A549 (cell line): ENCODE measurements at regions not wholly inside any gene's neighbourhood (a gene's known extent, or its start where the extent isn't known, plus 50 kb on each side); places are given as distances from the start of the nearest gene placed in this dataset.

Experiments used
- ATAC-seq, 2 experiments: fragments of 200-7000 bp in 1 of 2; fragments of >200 bp in 1 of 2; cut with Nextera tagmentation in 1 of 2; cut with Tn5 transposase in 1 of 2; 3 replicates each; pipeline versions ENCODE4 v1.8.0 to v1.9.1; 2018 to 2020; ENCODE audit warnings: mild to moderate bottlenecking in 1 of 2, moderate library complexity in 1 of 2
- CTCF ChIA-PET: fragments of 300-600 bp; sonication (Branson Sonifier 250); formaldehyde crosslinking; extraction: SDS; loops from one replicate; lab custom pipeline; 2021; ENCODE audit warnings: antibody characterized with exemption, inconsistent platforms; lab: Yijun Ruan, JAX
- POLR2A ChIA-PET: fragments of 350-600 bp; formaldehyde crosslinking; extraction: SDS; loops from one replicate; lab custom pipeline; 2021; ENCODE audit warnings: antibody characterized with exemption, inconsistent platforms; lab: Yijun Ruan, JAX
- DNase-seq, 2 experiments: peaks; one replicate each; pipeline versions ENCODE4 v3.0.0 to v3.0.0-alpha.2; 2011 to 2016; ENCODE audit warnings: low read depth in 1 of 2, low spot score in 1 of 2
- FAIRE-seq: peaks from 2 replicates; lab custom pipeline; 2011; peaks lifted over from hg19 to GRCh38; lab: Jason Lieb, UNC
- H3K27ac ChIP-seq, 2 experiments: fragments of >200 bp; sonication (Bioruptor Twin); formaldehyde crosslinking; 3 replicates each; pipeline ENCODE4 v1.5.1; 2016 to 2017
- H3K4me1 ChIP-seq: fragments of >200 bp; sonication (Bioruptor Twin); formaldehyde crosslinking; 3 replicates; pipeline ENCODE4 v1.6.1; 2016
- H3K4me2 ChIP-seq: fragments of >200 bp; sonication (Bioruptor Twin); formaldehyde crosslinking; 3 replicates; pipeline ENCODE4 v1.6.1; 2016
- H3K4me3 ChIP-seq: fragments of >200 bp; sonication (Bioruptor Twin); formaldehyde crosslinking; 3 replicates; pipeline ENCODE4 v1.5.1; 2016
- H3K9me3 ChIP-seq: fragments of >200 bp; sonication (Bioruptor Twin); formaldehyde crosslinking; 3 replicates; pipeline ENCODE4 v1.6.1; 2016
- BCL3 ChIP-seq: fragments of >200 bp; sonication (Bioruptor Twin); formaldehyde crosslinking; IDR thresholded peaks from 3 replicates; pipeline ENCODE4 v1.6.1; 2016
- CBX2 ChIP-seq: fragments of 200-600 bp; sonication (generic); IDR thresholded peaks from 2 replicates; pipeline ENCODE4 v1.6.1; 2016; ENCODE audit warnings: low read depth, mild to moderate bottlenecking, borderline replicate concordance
- CBX8 ChIP-seq: fragments of 200-600 bp; sonication (generic); IDR thresholded peaks from 2 replicates; pipeline ENCODE4 v1.6.1; 2016
- CHD2 ChIP-seq: fragments of 150-350 bp; IDR thresholded peaks from 2 replicates; pipeline ENCODE4 v1.6.1; 2014; ENCODE audit warnings: low read length; ENCODE audit not compliant: partially characterized antibody
- ELK1 ChIP-seq: fragments of 150-350 bp; IDR thresholded peaks from 2 replicates; pipeline ENCODE4 v1.6.1; 2014; ENCODE audit warnings: low read depth, mild to moderate bottlenecking, low read length
- ESRRA ChIP-seq: fragments of 150-350 bp; IDR thresholded peaks from 2 replicates; pipeline ENCODE4 v1.6.1; 2014; ENCODE audit warnings: mild to moderate bottlenecking, low read length, borderline replicate concordance
- FOSL2 ChIP-seq, 2 experiments: fragments of 450-650 bp in 1 of 2; fragments of >200 bp in 1 of 2; sonication (Bioruptor Twin) in 1 of 2; formaldehyde crosslinking; IDR thresholded peaks; 2 replicates each; pipeline versions ENCODE4 v1.5.0 to v1.6.1; 2016 to 2020; ENCODE audit warnings: mild to moderate bottlenecking in 1 of 2, moderate library complexity in 1 of 2
- FOXS1 ChIP-seq: fragments of 250-450 bp; sonication (Bioruptor Pico); IDR thresholded peaks from 2 replicates; pipeline ENCODE4 v1.5.0; 2020; ENCODE audit warnings: mild to moderate bottlenecking, moderate library complexity
- GATA3 ChIP-seq: IDR thresholded peaks from 2 replicates; pipeline ENCODE4 v1.6.1; 2012; ENCODE audit warnings: borderline replicate concordance
- HOXB13 ChIP-seq: fragments of 250-450 bp; sonication (Bioruptor Pico); IDR thresholded peaks from 2 replicates; pipeline ENCODE4 v1.5.0; 2020; ENCODE audit warnings: low read depth, mild to moderate bottlenecking, moderate library complexity
- HOXB5 ChIP-seq: fragments of 250-450 bp; sonication (Bioruptor Pico); IDR thresholded peaks from 2 replicates; pipeline ENCODE4 v1.5.0; 2020; ENCODE audit warnings: mild to moderate bottlenecking, moderate library complexity
- JUN ChIP-seq, 2 experiments: fragments of >200 bp; sonication (Bioruptor Twin); formaldehyde crosslinking; IDR thresholded peaks; 2 replicates in 1 of 2; 3 replicates in 1 of 2; pipeline ENCODE4 v1.6.1; 2016 to 2017
- MAFK ChIP-seq: fragments of 450-650 bp; IDR thresholded peaks from 2 replicates; pipeline ENCODE4 v1.6.1; 2014; ENCODE audit not compliant: partially characterized antibody
- NFE2L2 ChIP-seq: fragments of 150-350 bp; conservative IDR thresholded peaks from 2 replicates; pipeline ENCODE4 v1.6.1; 2014; ENCODE audit warnings: low read length
- NPAS2 ChIP-seq: fragments of 250-450 bp; sonication (Bioruptor Pico); IDR thresholded peaks from 2 replicates; pipeline ENCODE4 v1.8.0; 2022; ENCODE audit warnings: mild to moderate bottlenecking, moderate library complexity, borderline replicate concordance
- NR3C1 ChIP-seq: fragments of >200 bp; sonication (Bioruptor Twin); formaldehyde crosslinking; IDR thresholded peaks from 3 replicates; pipeline ENCODE4 v1.6.1; 2017
- PBX3 ChIP-seq: IDR thresholded peaks from 2 replicates; pipeline ENCODE4 v1.6.1; 2012
- POLR2A ChIP-seq: IDR thresholded peaks from 2 replicates; pipeline ENCODE4 v1.6.1; 2012; ENCODE audit warnings: mild to moderate bottlenecking, low read length
- POLR2AphosphoS2 ChIP-seq: conservative IDR thresholded peaks from 2 replicates; pipeline ENCODE4 v1.6.1; 2012; ENCODE audit warnings: low read length, improper control_type of control experiment, inconsistent platforms
- RAD21 ChIP-seq, 2 experiments: fragments of >200 bp in 1 of 2; sonication (Bioruptor Twin) in 1 of 2; formaldehyde crosslinking in 1 of 2; IDR thresholded peaks in 1 of 2; conservative IDR thresholded peaks in 1 of 2; 2 replicates in 1 of 2; 3 replicates in 1 of 2; pipeline ENCODE4 v1.6.1; 2012 to 2018; ENCODE audit warnings: inconsistent platforms in 1 of 2
- RNF2 ChIP-seq: fragments of 200-600 bp; sonication (generic); IDR thresholded peaks from 2 replicates; pipeline ENCODE4 v1.6.1; 2016; ENCODE audit warnings: low read depth, mild to moderate bottlenecking, antibody characterized with exemption, moderate library complexity, borderline replicate concordance
- SMC3 ChIP-seq: fragments of >200 bp; sonication (Bioruptor Twin); formaldehyde crosslinking; IDR thresholded peaks from 3 replicates; pipeline ENCODE4 v1.6.1; 2018; ENCODE audit warnings: inconsistent platforms
- SREBF2 ChIP-seq: fragments of 450-650 bp; IDR thresholded peaks from 2 replicates; pipeline ENCODE4 v1.6.1; 2014; ENCODE audit warnings: mild to moderate bottlenecking, moderate library complexity
- TP53 ChIP-seq: fragments of 250-450 bp; sonication (Bioruptor Pico); IDR thresholded peaks from 2 replicates; pipeline ENCODE4 v1.5.0; 2021; ENCODE audit warnings: mild to moderate bottlenecking, moderate library complexity
- ZC3H11A ChIP-seq: fragments of 450-650 bp; IDR thresholded peaks from 2 replicates; pipeline ENCODE4 v1.6.1; 2014; ENCODE audit warnings: antibody characterized with exemption, mild to moderate bottlenecking
- ZSCAN20 ChIP-seq: fragments of 250-450 bp; sonication (Bioruptor Pico); IDR thresholded peaks from 2 replicates; pipeline ENCODE4 v1.8.0; 2022; ENCODE audit warnings: mild to moderate bottlenecking, moderate library complexity
- whole genome bisulfite sequencing: methylation state at CpG from one replicate; pipeline ENCODE4 v1.1.6; 2017; ENCODE audit errors: missing lambda C conversion rate; 5-methylcytosine and 5-hydroxymethylcytosine counted together

GRCh38 chr10:35855155-35855947, 213.3 kb upstream of the FZD8 start:
- no peaks in the 10 kb centered on the region for H3K4me1 ChIP-seq
- WGBS, result 4% methylated on average over 1 of the region's 1 CpG
- H3K4me3 ChIP-seq, result no peak overlapping the region
- TF ChIP-seq ESRRA, result no peak
- no peak for TF ChIP-seq TP53 (CRISPR knock-in tag)
- TF ChIP-seq FOXS1 (CRISPR knock-in tag), result no peak
- no peak for TF ChIP-seq ZC3H11A
- no peak for TF ChIP-seq HOXB13 (CRISPR knock-in tag)
- TF ChIP-seq CBX8, result no peak
- TF ChIP-seq ELK1, result no peak
- TF ChIP-seq JUN (IDR thresholded peaks at IDR 0.05), result no peak
- no peak for TF ChIP-seq FOSL2 (IDR thresholded peaks at IDR 0.05)
- TF ChIP-seq FOSL2 (CRISPR knock-in tag; IDR thresholded peaks at IDR 0.05), result no peak
- no peak for TF ChIP-seq MAFK
- no peak for TF ChIP-seq RAD21 (conservative IDR thresholded peaks at IDR 0.05 in 1 of 2, IDR thresholded peaks at IDR 0.05 in 1 of 2)
- TF ChIP-seq NPAS2 (CRISPR knock-in tag), result no peak
- TF ChIP-seq PBX3, result no peak
- no peak for TF ChIP-seq CHD2
- TF ChIP-seq BCL3, result no peak
- no peaks in the 10 kb centered on the region for H3K9me3 ChIP-seq
- H3K4me2 ChIP-seq, result no peak overlapping the region
- ATAC-seq, result no peak
- H3K27ac ChIP-seq, result no peak overlapping the region
- CTCF ChIA-PET, result no interaction called here
- POLR2A ChIA-PET, result no interaction called here
- FAIRE-seq, result no peak
- DNase-seq, result no peak

- 22% methylated on average over 2 of the region's 2 CpGs for WGBS
- no peak for FAIRE-seq
- H3K4me1 ChIP-seq, result no peaks in the 10 kb centered on the region
These were observed 212.6 kb upstream of the FZD8 start for GRCh38 chr10:35854661-35855060.

More at GRCh38 chr10:35854661-35855060, 212.6 kb upstream of the FZD8 start:
- DNase-seq (no peak), ATAC-seq (no peak)
- Histone ChIP-seq H3K4me2 (no peak overlapping the region), H3K27ac (no peak overlapping the region), H3K9me3 (no peaks in the 10 kb centered on the region), H3K4me3 (no peak overlapping the region)
- TF ChIP-seq HOXB5 (CRISPR knock-in tag) (no peak), NR3C1 (no peak), ZSCAN20 (CRISPR knock-in tag) (no peak), POLR2AphosphoS2 (no peak), GATA3 (no peak), NFE2L2 (no peak), RNF2 (no peak), RAD21 (conservative IDR thresholded peaks at IDR 0.05 in 1 of 2, IDR thresholded peaks at IDR 0.05 in 1 of 2) (no peak), POLR2A (no peak), SREBF2 (no peak), SMC3 (no peak), CBX2 (no peak), ELK1 (no peak), FOXS1 (CRISPR knock-in tag) (no peak)
- POLR2A ChIA-PET, result no interaction called here
- CTCF ChIA-PET, result interaction anchor here (1.3 kb wide), 1 partner anchor 40 kb away, joined by 3 read pairs; no protein-coding TSS in a partner anchor
